ENCODE measurements at regions not wholly inside any gene's neighbourhood (a gene's known extent, or its start where the extent isn't known, plus 50 kb on each side); places are given as distances from the start of the nearest gene placed in this dataset.

DNA sequence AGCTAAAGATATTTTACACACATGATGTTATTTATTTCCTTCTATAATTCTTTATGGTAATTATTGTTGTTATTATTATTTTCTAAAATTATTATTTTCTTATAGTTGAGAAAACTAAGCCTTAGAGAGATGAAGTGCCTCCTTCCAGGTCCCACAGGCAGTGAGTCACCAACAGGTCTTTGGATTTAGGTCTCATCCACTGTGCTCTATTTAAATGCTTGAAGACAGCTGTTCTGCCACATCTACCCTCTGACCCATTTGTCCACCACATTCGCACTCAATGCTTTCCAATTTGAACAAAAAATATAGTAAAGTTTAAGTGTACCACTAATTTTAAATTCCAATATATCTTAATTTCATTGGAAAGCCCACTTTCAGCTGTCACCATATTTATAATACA is 566.4 kb downstream of the PPARGC1A start:
- no peak for DNase-seq
- TF ChIP-seq, protein P1, sequence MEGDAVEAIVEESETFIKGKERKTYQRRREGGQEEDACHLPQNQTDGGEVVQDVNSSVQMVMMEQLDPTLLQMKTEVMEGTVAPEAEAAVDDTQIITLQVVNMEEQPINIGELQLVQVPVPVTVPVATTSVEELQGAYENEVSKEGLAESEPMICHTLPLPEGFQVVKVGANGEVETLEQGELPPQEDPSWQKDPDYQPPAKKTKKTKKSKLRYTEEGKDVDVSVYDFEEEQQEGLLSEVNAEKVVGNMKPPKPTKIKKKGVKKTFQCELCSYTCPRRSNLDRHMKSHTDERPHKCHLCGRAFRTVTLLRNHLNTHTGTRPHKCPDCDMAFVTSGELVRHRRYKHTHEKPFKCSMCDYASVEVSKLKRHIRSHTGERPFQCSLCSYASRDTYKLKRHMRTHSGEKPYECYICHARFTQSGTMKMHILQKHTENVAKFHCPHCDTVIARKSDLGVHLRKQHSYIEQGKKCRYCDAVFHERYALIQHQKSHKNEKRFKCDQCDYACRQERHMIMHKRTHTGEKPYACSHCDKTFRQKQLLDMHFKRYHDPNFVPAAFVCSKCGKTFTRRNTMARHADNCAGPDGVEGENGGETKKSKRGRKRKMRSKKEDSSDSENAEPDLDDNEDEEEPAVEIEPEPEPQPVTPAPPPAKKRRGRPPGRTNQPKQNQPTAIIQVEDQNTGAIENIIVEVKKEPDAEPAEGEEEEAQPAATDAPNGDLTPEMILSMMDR (IDR thresholded peaks at IDR 0.05; ENCODE audit: low read depth, low read length): no peak
- H3K9me3 ChIP-seq: no peaks in the 10 kb centered on the region
- H3K4me3 ChIP-seq (ENCODE audit: low read depth, low read length): no peak overlapping the region
- no peaks in the 10 kb centered on the region for H3K36me3 ChIP-seq
- no peaks in the 10 kb centered on the region for H3K27me3 ChIP-seq
- no peaks in the 10 kb centered on the region for H3K4me1 ChIP-seq

DNA sequence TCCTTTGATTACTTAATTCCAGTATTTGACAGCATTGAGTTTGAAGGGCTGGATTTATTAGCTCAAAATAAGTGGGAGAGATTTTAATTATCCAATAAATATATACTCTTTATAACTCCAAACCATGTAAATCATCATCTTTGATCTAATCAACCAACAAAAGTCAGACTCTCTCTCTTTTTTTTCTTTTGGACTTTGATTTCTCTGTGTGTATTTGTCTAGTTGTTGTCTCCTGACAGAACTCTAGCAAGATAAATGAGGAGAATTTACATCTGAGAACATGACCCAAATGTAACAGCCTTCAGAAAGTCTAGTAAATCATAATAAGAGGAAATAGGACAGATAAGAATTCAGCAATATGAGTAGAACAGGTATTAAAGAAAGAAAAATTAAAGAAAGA is 567.1 kb downstream of the PPARGC1A start:
- H3K4me1 ChIP-seq: no peaks in the 10 kb centered on the region
- H3K9me3 ChIP-seq: no peaks in the 10 kb centered on the region
- TF ChIP-seq, protein P1 (IDR thresholded peaks at IDR 0.05; ENCODE audit: low read depth, low read length): no peak
- H3K4me3 ChIP-seq (ENCODE audit: low read depth, low read length): no peak overlapping the region
- H3K27me3 ChIP-seq: no peaks in the 10 kb centered on the region
- H3K36me3 ChIP-seq: no peaks in the 10 kb centered on the region
- DNase-seq: no peak

DNA sequence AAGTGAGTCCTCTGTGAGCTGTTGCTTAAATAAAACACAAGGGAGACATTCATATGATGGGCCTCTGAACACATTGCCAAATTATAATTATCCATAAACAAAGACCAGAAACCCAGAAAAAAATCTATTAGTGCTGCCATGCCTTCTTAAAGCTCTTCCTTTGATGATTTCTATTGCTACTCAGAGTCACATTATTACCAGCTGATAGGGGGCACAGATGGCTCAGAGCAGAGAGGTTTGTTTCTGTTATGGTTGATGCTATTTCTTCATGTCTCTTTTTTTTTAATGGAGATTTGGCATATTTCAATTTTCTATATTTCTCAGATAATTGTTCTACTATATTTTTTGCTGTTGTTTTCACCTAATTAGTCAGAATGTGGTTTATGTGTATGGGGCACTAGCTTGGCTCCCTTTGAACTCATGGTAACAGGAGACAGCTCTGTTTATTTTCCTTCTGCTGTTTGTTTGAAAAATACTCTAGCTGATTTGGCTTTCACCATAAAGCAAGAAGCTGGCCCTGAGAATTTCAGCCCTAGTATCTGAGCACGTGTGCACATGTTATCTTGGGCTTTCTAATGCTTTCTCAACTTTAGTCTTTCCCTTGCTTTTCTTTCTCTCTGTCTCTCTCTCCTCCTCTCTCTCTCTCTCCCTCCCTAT is 568.8 kb downstream of the PPARGC1A start:
- no peaks in the 10 kb centered on the region for H3K27me3 ChIP-seq
- TF ChIP-seq, protein P1 (IDR thresholded peaks at IDR 0.05; ENCODE audit: low read depth, low read length): no peak
- H3K9me3 ChIP-seq: no peaks in the 10 kb centered on the region
- no peak for DNase-seq
- H3K4me1 ChIP-seq: no peaks in the 10 kb centered on the region
- H3K4me3 ChIP-seq (ENCODE audit: low read depth, low read length): no peak overlapping the region
- no peaks in the 10 kb centered on the region for H3K36me3 ChIP-seq

DNA sequence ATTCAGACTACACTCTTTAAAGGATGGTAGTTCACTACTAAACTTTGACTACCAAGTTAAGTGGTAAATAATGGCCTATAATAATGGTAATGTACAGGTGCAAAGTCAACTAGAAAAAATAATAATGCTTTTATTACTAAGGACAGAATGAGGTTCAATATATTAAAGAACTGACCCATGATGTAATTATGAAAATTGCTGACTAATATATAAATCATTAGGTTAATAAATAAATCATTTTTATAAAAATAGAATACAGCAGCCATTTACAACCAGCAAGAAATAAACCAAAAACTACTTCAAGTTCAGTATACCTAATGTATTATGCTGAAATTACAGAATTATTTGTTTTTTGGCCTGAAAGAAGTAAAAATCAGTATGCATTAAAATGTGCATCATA is 577.2 kb downstream of the PPARGC1A start:
- Histone ChIP-seq H3K27me3 (no peaks in the 10 kb centered on the region), H3K4me3 (ENCODE audit: low read depth, low read length) (no peak overlapping the region), H3K4me1 (peaks cover 3% of the 10 kb centered on the region), H3K9me3 (no peaks in the 10 kb centered on the region), H3K36me3 (no peaks in the 10 kb centered on the region)
- DNase-seq: no peak
- TF ChIP-seq, protein P1 (IDR thresholded peaks at IDR 0.05; ENCODE audit: low read depth, low read length): no peak

DNA sequence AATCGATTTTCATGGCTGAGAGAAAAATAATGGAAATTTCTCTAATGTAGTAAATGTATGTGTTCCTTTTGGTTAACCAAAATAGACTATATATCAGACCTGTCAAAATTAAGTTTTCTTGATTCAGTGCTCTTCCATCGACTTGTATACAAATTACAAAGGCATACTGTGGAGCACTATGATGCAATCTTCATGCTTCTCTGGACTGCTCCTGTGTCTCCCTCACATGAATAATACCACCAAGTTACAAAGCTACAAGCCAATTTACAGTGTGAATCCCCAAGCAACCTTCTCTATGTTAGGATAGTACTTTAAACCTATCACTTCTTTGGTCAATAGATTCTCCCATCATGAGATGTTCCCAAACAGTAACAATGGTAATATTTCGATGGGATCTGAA is 577.9 kb downstream of the PPARGC1A start:
- Histone ChIP-seq H3K27me3 (no peaks in the 10 kb centered on the region), H3K4me3 (ENCODE audit: low read depth, low read length) (no peak overlapping the region), H3K9me3 (no peaks in the 10 kb centered on the region), H3K4me1 (peaks cover 3% of the 10 kb centered on the region), H3K36me3 (no peaks in the 10 kb centered on the region)
- no peak for DNase-seq
- TF ChIP-seq, protein P1 (IDR thresholded peaks at IDR 0.05; ENCODE audit: low read depth, low read length): no peak

DNA sequence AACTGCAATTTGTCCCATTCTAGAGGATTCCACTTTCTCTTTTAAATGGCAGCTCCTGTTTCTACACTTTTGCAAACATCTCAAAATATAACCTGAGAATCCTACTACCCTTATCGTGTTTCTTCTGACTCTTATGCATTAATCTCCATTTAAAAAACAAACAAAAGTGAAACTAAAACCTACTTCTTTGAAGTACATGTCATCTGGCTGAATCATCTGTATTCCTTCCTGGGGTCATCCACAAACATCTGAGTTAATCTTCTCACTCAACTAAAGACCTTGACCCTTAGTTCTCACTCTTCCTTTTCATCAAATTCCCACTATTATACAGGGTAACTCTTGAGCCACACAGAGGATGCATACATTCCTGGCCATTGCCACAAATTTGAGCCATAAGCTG is 584.8 kb downstream of the PPARGC1A start:
- H3K9me3 ChIP-seq: no peaks in the 10 kb centered on the region
- H3K36me3 ChIP-seq: no peaks in the 10 kb centered on the region
- no peak for DNase-seq
- TF ChIP-seq, protein P1 (IDR thresholded peaks at IDR 0.05; ENCODE audit: low read depth, low read length): no peak
- H3K4me1 ChIP-seq: peaks cover 3% of the 10 kb centered on the region
- no peak overlapping the region for H3K4me3 ChIP-seq (ENCODE audit: low read depth, low read length)
- no peaks in the 10 kb centered on the region for H3K27me3 ChIP-seq

Data from BE2C (cell line).